ENCODE measurements at regions not wholly inside any gene's neighbourhood (a gene's known extent, or its start where the extent isn't known, plus 50 kb on each side); places are given as distances from the start of the nearest gene placed in this dataset.
A peak's percentile ranks its signal among the peaks of the same experiment; 100 is the strongest.

DNA sequence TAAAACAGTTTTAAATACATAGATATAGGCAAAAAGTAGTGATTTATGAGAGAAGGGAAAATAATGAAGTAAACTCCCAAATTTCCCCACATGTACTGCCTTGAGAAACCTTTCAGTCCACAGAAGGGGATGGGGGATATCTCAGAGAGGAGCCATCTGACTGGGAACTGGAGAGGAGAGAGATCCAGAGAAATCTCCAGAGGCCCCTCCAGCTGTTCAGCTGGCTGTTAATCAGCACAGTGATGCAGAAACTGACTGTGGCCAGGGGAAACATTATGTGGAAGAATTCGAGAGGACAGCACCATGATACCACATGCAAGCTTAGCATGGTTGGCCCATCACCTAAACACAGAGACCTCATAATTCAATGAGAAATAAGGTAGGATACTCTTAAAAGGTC lies 1165.9 kb upstream of the TMEM132C start:
- H2AFZ ChIP-seq (ENCODE audit: low read depth, low read length), result no peak overlapping the region
- H3K36me3 ChIP-seq (ENCODE audit: insufficient read depth, low read length), result no peaks in the 10 kb centered on the region
- no peaks in the 10 kb centered on the region for H3K27me3 ChIP-seq (ENCODE audit: insufficient read depth, low read length)
- no peaks in the 10 kb centered on the region for H3K4me1 ChIP-seq (ENCODE audit: insufficient read depth, low read length)
- no peaks in the 10 kb centered on the region for H3K9me3 ChIP-seq (ENCODE audit: low read length)
- H3K4me3 ChIP-seq (ENCODE audit: low read length), result no peak overlapping the region

DNA sequence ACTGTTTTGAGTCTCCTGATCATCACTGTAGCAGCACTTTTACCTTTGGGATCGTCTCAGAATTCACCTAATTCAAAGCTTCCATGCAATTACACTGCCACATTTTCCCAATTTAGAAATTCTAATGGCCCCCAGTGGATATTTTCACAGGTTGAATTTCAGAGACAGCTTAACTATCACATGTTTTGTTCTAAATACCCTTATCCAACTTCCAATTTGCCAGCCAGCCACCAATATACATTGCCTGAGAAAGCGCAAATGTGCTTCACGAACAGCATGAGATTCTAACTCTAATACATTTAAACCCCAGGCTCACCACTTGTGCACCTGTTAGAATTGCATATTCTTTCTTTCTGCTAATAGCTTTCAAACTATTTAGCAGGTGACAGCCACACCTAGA lies 1160.9 kb upstream of the TMEM132C start:
- Histone ChIP-seq H3K4me1 (ENCODE audit: insufficient read depth, low read length) (no peaks in the 10 kb centered on the region), H3K9me3 (ENCODE audit: low read length) (no peaks in the 10 kb centered on the region), H3K27me3 (ENCODE audit: insufficient read depth, low read length) (no peaks in the 10 kb centered on the region), H3K36me3 (ENCODE audit: insufficient read depth, low read length) (no peaks in the 10 kb centered on the region), H3K4me3 (ENCODE audit: low read length) (no peak overlapping the region), H2AFZ (ENCODE audit: low read depth, low read length) (no peak overlapping the region)

DNA sequence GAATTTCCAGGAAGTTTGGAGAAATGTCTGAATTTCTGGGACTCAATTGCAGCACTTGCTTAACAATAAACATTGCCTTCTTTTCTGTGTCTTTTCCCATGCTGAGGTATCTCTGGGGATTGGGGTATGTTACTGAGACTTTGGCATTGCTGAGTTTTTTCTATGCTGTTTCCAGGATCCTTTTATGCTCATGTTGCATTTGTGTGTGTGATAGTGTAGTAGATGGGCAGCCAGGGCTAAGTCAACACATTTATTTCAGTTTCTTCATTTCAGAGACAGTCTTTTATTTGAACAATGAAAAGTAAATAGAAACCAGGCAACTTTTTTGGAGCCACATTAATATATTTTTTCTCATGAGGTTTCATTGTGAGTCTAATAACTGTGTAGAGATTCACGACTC lies 1160.3 kb upstream of the TMEM132C start:
- Histone ChIP-seq H3K4me1 (ENCODE audit: insufficient read depth, low read length) (no peaks in the 10 kb centered on the region), H3K9me3 (ENCODE audit: low read length) (no peaks in the 10 kb centered on the region), H3K4me3 (ENCODE audit: low read length) (no peak overlapping the region), H2AFZ (ENCODE audit: low read depth, low read length) (no peak overlapping the region), H3K36me3 (ENCODE audit: insufficient read depth, low read length) (no peaks in the 10 kb centered on the region), H3K27me3 (ENCODE audit: insufficient read depth, low read length) (no peaks in the 10 kb centered on the region)

DNA sequence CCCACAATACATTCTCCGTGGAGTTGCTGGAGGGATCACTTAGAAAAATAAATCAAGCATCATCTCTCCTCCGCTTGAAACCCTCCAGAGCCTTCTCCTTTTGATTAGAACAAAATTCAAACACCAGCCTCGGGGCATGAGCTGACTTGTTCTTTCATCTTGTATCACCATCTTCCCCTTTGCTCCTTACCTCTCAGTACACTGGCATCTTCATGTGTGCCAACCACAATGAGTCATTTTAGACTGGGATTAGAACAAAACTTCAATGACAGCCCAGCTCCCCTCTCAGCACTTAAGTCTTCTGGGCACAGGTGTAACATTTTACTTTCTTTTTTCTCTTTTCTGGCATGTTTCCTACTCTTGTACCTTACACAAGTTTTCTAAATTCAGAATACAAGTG lies 1159.2 kb upstream of the TMEM132C start:
- no peaks in the 10 kb centered on the region for H3K9me3 ChIP-seq (ENCODE audit: low read length)
- H3K4me3 ChIP-seq (ENCODE audit: low read length), result no peak overlapping the region
- H3K36me3 ChIP-seq (ENCODE audit: insufficient read depth, low read length), result no peaks in the 10 kb centered on the region
- no peak overlapping the region for H2AFZ ChIP-seq (ENCODE audit: low read depth, low read length)
- no peaks in the 10 kb centered on the region for H3K27me3 ChIP-seq (ENCODE audit: insufficient read depth, low read length)
- no peaks in the 10 kb centered on the region for H3K4me1 ChIP-seq (ENCODE audit: insufficient read depth, low read length)

DNA sequence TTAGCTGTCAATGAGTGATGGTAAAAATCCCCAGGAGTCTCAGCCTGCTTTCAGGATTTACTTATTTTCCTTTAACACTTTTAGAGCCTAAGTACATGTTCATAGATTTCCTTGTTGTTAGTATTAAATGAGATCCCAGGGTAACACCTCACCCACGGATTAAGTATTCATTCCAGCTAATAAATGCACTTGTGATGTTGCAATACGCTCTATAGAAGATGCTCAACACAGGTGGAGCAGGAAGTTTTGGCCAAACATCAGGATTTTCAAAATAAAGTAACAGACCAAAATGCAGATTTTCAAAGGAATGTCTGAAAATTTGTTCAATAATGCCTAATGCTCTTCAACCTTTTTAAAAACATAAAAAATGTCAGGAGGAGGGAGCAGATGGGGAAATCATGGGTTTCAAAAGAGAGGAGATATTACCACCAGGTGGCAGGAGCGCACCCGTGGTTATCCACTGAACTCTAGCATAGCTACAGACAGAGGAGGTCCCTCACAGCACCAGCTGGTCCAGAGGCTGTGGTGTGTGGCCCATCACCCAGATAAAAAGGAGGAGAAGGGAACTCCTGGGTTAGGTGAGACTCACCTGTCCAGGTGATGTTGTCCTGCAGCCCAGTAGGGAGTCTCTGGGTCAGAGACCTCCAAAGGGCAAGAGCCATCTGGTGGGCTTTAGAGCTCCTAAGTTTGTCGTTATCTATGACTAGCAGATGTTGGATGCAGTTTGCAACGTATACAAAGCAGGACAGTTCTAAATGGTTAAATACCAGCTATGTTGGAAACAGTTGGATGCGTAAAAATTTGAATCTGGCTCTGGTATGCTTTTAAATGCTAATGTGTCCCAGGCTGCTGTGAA lies 1158.4 kb upstream of the TMEM132C start:
- no peaks in the 10 kb centered on the region for H3K27me3 ChIP-seq (ENCODE audit: insufficient read depth, low read length)
- H3K36me3 ChIP-seq (ENCODE audit: insufficient read depth, low read length), result no peaks in the 10 kb centered on the region

DNA sequence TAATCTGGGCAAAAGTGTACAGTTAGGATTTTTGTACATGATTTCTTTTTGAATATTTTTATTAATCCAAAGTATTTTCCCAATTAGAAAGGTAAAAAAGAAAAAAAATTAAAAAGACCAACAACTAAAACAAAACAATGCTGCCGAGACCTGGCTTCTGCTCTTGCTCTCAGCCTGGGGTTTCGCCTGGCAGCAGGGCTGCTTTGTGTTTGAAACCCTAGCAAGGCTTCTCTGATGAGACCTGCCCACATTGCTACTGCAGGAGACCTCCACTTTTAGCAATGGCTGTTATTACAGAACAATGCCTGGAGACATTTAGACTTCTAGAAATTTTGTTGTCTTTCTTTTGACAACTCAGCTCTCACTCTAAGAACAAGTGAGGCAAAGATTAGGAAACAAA lies 1153.0 kb upstream of the TMEM132C start:
- Histone ChIP-seq H3K4me1 (ENCODE audit: insufficient read depth, low read length) (no peaks in the 10 kb centered on the region), H2AFZ (ENCODE audit: low read depth, low read length) (no peak overlapping the region), H3K27me3 (ENCODE audit: insufficient read depth, low read length) (no peaks in the 10 kb centered on the region), H3K4me3 (ENCODE audit: low read length) (no peak overlapping the region), H3K36me3 (ENCODE audit: insufficient read depth, low read length) (no peaks in the 10 kb centered on the region), H3K9me3 (ENCODE audit: low read length) (no peaks in the 10 kb centered on the region)

More for the DNA sequence above, 1158.4 kb upstream of the TMEM132C start:
- Histone ChIP-seq H2AFZ (ENCODE audit: low read depth, low read length) (no peak overlapping the region), H3K4me1 (ENCODE audit: insufficient read depth, low read length) (no peaks in the 10 kb centered on the region), H3K4me3 (ENCODE audit: low read length) (no peak overlapping the region), H3K9me3 (ENCODE audit: low read length) (no peaks in the 10 kb centered on the region)

DNA sequence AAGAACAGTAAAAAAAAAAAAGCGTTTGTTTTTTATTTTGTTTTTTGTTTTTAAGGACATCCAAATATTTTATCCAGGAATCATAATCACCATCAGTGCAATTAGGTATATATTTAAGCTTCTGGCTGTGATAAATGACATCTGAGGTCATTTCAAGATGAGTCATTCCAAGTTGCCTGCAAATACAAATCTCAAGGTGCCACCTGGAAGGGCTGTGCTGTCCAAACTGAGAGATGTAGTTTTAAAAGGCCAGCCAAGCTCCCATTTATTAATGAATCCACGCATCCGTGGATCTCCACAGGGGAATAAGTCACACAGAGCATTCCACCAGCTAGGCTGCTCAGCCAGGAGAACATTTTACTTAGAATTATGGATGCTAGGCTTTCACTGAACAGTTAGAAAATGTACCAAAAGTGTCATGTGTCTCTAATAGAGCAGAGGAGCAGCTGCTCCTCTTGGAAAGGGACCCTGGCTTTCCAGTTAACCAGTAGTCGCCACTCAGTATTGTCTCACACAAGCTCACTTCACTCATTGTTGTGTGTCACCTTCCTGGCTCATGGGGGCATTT lies 1151.4 kb upstream of the TMEM132C start:
- H3K36me3 ChIP-seq (ENCODE audit: insufficient read depth, low read length), result no peaks in the 10 kb centered on the region
- no peak overlapping the region for H2AFZ ChIP-seq (ENCODE audit: low read depth, low read length)
- H3K4me1 ChIP-seq (ENCODE audit: insufficient read depth, low read length), result no peaks in the 10 kb centered on the region
- no peak overlapping the region for H3K4me3 ChIP-seq (ENCODE audit: low read length)
- H3K27me3 ChIP-seq (ENCODE audit: insufficient read depth, low read length), result no peaks in the 10 kb centered on the region
- H3K9me3 ChIP-seq (ENCODE audit: low read length), result no peaks in the 10 kb centered on the region

DNA sequence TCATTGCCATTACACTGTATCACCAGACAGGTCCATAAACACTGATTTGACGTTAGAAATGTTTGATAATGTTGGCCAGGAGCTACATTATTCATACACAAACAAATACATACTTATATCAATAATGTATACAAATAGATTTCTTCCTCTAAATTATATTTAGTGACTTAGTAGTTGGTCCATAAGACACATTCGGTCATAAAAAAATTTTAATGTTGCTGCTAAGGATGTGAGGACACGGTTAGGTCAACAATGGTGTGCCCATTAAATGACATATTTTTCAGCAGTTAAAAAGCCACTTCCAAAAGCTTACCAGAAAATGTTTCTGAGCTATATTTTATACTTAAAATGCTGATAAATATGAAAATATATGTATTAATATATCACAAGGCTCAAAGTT lies 1148.7 kb upstream of the TMEM132C start:
- Histone ChIP-seq H3K4me1 (ENCODE audit: insufficient read depth, low read length) (no peaks in the 10 kb centered on the region), H3K36me3 (ENCODE audit: insufficient read depth, low read length) (no peaks in the 10 kb centered on the region), H3K27me3 (ENCODE audit: insufficient read depth, low read length) (no peaks in the 10 kb centered on the region), H2AFZ (ENCODE audit: low read depth, low read length) (no peak overlapping the region), H3K9me3 (ENCODE audit: low read length) (no peaks in the 10 kb centered on the region), H3K4me3 (ENCODE audit: low read length) (no peak overlapping the region)

DNA sequence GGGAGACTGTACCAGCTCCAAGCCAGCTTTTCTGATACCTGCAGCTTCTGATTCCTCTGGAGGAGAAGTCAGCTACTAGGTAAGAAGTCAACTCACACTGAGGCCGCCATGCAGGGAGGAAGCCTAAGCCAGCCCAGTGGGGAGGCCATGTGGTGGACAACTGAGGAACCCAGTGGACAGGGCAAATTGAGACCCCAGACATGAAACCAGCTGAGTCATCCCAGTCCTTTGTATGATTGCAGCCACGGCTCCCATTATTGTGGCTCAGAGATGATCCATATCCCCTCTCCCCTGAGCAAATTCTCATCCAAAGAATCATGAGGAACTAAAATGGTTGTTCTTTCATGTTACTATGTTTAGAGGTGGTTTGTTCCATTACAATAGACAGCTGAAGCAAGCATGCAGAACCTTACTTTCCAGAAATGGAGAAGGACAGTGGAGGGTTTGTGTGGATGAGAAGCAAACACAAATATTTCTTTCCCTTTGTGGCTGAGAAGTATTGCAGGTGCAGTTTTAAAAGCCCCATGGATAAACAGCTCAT lies 1147.3 kb upstream of the TMEM132C start:
- H3K36me3 ChIP-seq (ENCODE audit: insufficient read depth, low read length), result no peaks in the 10 kb centered on the region
- H3K9me3 ChIP-seq (ENCODE audit: low read length), result no peaks in the 10 kb centered on the region
- H3K4me3 ChIP-seq (ENCODE audit: low read length), result no peak overlapping the region
- no peaks in the 10 kb centered on the region for H3K4me1 ChIP-seq (ENCODE audit: insufficient read depth, low read length)
- no peaks in the 10 kb centered on the region for H3K27me3 ChIP-seq (ENCODE audit: insufficient read depth, low read length)
- H2AFZ ChIP-seq (ENCODE audit: low read depth, low read length), result no peak overlapping the region

DNA sequence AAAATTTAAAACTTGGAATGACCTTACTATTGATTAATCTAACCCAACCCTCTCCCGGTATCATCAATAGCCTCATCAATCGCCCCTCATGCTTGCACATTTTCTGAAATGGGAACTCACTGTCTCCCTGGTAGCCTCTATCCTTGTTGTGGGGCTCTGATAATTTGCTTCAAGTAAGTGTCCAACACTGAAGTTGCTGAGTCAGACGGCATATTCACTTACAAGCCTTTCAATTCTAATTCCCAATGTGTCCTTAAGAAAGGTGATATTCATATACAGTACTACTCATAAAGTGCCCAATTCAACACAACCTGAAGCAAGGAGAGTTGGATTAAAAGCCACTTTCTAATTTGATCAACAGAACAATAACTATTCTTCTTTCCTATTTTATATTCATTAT lies 1146.1 kb upstream of the TMEM132C start:
- no peaks in the 10 kb centered on the region for H3K27me3 ChIP-seq (ENCODE audit: insufficient read depth, low read length)
- no peak overlapping the region for H3K4me3 ChIP-seq (ENCODE audit: low read length)
- H3K4me1 ChIP-seq (ENCODE audit: insufficient read depth, low read length), result no peaks in the 10 kb centered on the region
- H2AFZ ChIP-seq (ENCODE audit: low read depth, low read length), result no peak overlapping the region
- H3K9me3 ChIP-seq (ENCODE audit: low read length), result no peaks in the 10 kb centered on the region
- no peaks in the 10 kb centered on the region for H3K36me3 ChIP-seq (ENCODE audit: insufficient read depth, low read length)

DNA sequence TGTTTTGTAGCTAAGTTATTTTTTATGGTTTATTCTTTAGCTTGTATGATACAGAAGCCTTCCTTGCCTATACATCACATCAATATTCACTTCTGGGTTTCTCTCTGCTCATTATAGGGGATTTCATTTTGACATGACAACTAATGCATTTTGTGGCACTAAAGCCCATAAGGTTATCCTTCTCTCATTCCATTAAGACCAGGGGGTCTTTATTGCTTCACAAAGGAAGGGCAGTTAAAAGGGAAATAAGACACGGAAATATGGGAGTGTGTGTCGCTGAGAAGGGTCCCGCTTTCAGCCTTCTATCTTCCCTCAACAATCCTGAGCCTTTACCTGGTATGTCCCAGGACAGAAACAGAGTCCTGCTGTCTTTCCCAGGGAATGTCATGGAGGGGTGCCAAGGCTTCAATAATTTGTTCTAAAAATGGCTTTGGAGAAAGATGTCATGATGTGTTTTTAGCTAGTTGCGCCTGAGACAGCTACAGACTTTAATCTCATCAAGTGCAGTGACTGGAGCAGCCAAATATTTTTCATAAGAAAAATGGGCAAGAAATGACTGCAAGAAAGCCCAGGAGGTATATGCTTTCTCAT lies 1145.4 kb upstream of the TMEM132C start:
- peak overlapping the region; percentile 54 for H2AFZ ChIP-seq (ENCODE audit: low read depth, low read length)
- H3K4me1 ChIP-seq (ENCODE audit: insufficient read depth, low read length), result no peaks in the 10 kb centered on the region
- no peaks in the 10 kb centered on the region for H3K27me3 ChIP-seq (ENCODE audit: insufficient read depth, low read length)
- H3K36me3 ChIP-seq (ENCODE audit: insufficient read depth, low read length), result no peaks in the 10 kb centered on the region
- no peak overlapping the region for H3K4me3 ChIP-seq (ENCODE audit: low read length)
- H3K9me3 ChIP-seq (ENCODE audit: low read length), result no peaks in the 10 kb centered on the region

DNA sequence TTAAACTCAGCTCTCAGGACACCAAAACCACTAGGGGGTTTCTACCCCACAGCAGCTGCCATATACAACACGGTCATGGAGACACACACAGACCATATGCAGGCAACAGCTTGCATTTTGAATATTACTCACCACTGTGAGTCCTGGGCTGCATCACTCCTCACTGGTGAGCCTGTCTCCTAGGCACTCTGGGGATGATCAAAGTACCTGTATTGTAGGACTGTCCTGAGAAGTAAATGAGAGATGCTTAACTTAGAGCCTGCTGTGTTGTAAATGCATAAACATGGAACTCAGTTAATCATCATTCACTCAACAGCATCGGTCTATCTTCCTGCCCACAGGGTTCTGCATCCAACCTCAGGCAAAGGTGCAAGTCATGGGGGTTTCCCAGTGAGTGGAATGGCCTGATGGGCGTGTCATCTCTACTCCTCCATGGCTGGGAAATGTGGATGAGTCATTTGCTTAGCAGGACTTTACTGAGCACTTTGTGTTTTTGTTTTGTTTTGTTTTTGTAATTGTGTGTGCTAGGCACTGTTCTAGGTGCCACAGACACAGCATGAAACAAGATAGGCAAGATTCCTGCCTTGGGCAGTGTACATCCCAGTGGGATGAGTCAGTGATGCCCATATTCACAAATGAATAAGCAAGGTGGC lies 1141.2 kb upstream of the TMEM132C start:
- no peaks in the 10 kb centered on the region for H3K4me1 ChIP-seq (ENCODE audit: insufficient read depth, low read length)
- H3K36me3 ChIP-seq (ENCODE audit: insufficient read depth, low read length), result no peaks in the 10 kb centered on the region
- H2AFZ ChIP-seq (ENCODE audit: low read depth, low read length), result no peak overlapping the region
- H3K9me3 ChIP-seq (ENCODE audit: low read length), result no peaks in the 10 kb centered on the region
- H3K4me3 ChIP-seq (ENCODE audit: low read length), result no peak overlapping the region
- no peaks in the 10 kb centered on the region for H3K27me3 ChIP-seq (ENCODE audit: insufficient read depth, low read length)

DNA sequence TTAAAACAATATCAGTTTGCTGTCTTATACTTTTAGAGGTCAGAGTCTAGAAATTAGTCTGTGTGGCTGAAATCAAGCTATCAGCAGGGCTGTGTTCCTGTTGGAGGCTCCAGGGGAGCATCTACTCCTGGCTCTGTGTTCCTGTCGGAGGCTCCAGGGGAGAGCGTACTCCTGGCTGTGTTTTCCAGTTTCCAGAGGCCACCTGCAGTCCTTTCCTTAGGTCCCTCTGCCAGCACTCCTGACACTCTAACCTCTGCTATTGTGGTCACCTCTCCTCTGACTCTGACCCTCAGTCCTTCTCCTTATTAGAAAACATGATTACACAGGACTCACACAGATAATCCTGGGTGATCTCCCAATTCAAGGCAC lies 1140.7 kb upstream of the TMEM132C start:
- no peak overlapping the region for H3K4me3 ChIP-seq (ENCODE audit: low read length)
- no peaks in the 10 kb centered on the region for H3K4me1 ChIP-seq (ENCODE audit: insufficient read depth, low read length)
- H3K36me3 ChIP-seq (ENCODE audit: insufficient read depth, low read length), result no peaks in the 10 kb centered on the region
- no peaks in the 10 kb centered on the region for H3K27me3 ChIP-seq (ENCODE audit: insufficient read depth, low read length)
- H3K9me3 ChIP-seq (ENCODE audit: low read length), result no peaks in the 10 kb centered on the region
- H2AFZ ChIP-seq (ENCODE audit: low read depth, low read length), result no peak overlapping the region
